GM23338 (cell line): ENCODE measurements at regions not wholly inside any gene's neighbourhood (a gene's known extent, or its start where the extent isn't known, plus 50 kb on each side); places are given as distances from the start of the nearest gene placed in this dataset.

Experiments used
- ATAC-seq: fragments of 200-7000 bp; cut with Tn5 transposase; 3 replicates; pipeline ENCODE4 v1.9.1; 2020
- DNase-seq: peaks from one replicate; pipeline ENCODE4 v3.0.0-alpha.2; 2015; ENCODE audit warnings: low spot score
- H2AFZ ChIP-seq: fragments of 200-600 bp; sonication (generic); 2 replicates; pipeline ENCODE4 v1.8.0; 2016; ENCODE audit warnings: antibody characterized with exemption, mild to moderate bottlenecking, moderate library complexity
- H3F3A ChIP-seq: fragments of 200-600 bp; sonication (generic); replicated peaks from 2 replicates; pipeline ENCODE4 v1.8.0; 2017; ENCODE audit warnings: antibody characterized with exemption, mixed run types, low read depth
- H3K27ac ChIP-seq: fragments of 200-600 bp; sonication (generic); 2 replicates; pipeline ENCODE4 v1.6.1; 2016; ENCODE audit warnings: low read depth
- H3K27me3 ChIP-seq: fragments of 200-600 bp; sonication (generic); 2 replicates; pipeline ENCODE4 v1.8.0; 2016; ENCODE audit warnings: mild to moderate bottlenecking, mixed run types, moderate library complexity; ENCODE audit not compliant: insufficient read depth
- H3K36me3 ChIP-seq: fragments of 200-600 bp; sonication (generic); 2 replicates; pipeline ENCODE4 v1.8.0; 2016; ENCODE audit warnings: mild to moderate bottlenecking; ENCODE audit not compliant: insufficient read depth
- H3K4me1 ChIP-seq: fragments of 200-600 bp; sonication (generic); 2 replicates; pipeline ENCODE4 v1.8.0; 2016; ENCODE audit warnings: mild to moderate bottlenecking, moderate library complexity; ENCODE audit not compliant: insufficient read depth
- H3K4me2 ChIP-seq: fragments of 200-600 bp; sonication (generic); 2 replicates; pipeline ENCODE4 v1.7.1; 2017; ENCODE audit warnings: mixed run types
- H3K4me3 ChIP-seq: fragments of 200-600 bp; sonication (generic); 2 replicates; pipeline ENCODE4 v1.6.1; 2016; ENCODE audit warnings: mixed run types
- H3K79me2 ChIP-seq: fragments of 200-600 bp; sonication (generic); replicated peaks from 2 replicates; pipeline ENCODE4 v1.8.0; 2017; ENCODE audit warnings: mild to moderate bottlenecking; ENCODE audit not compliant: insufficient read depth
- H3K9me2 ChIP-seq: fragments of 200-600 bp; sonication (generic); 2 replicates; pipeline ENCODE4 v1.8.0; 2017; ENCODE audit not compliant: insufficient read depth
- H4K20me1 ChIP-seq: fragments of 200-600 bp; sonication (generic); replicated peaks from 2 replicates; pipeline ENCODE4 v1.8.0; 2017; ENCODE audit warnings: mild to moderate bottlenecking; ENCODE audit not compliant: insufficient read depth
- H3K27ac Mint-ChIP-seq: 2 replicates; pipeline ENCODE4 v1.8.0; 2020; ENCODE audit warnings: inconsistent platforms, mild to moderate bottlenecking, moderate library complexity, mixed read lengths
- H3K27me3 Mint-ChIP-seq: 3 replicates; pipeline ENCODE4 v1.8.0; 2022; ENCODE audit warnings: low read depth, mild to moderate bottlenecking, moderate library complexity, mixed read lengths, inconsistent platforms; ENCODE audit not compliant: insufficient read depth, poor library complexity
- H3K36me3 Mint-ChIP-seq: 3 replicates; pipeline ENCODE4 v1.8.0; 2021; ENCODE audit warnings: low read depth, mild to moderate bottlenecking, inconsistent platforms, moderate library complexity, mixed read lengths
- H3K4me1 Mint-ChIP-seq: 3 replicates; pipeline ENCODE4 v1.8.0; 2020; ENCODE audit warnings: mild to moderate bottlenecking, inconsistent platforms, mixed read lengths
- H3K4me3 Mint-ChIP-seq: 3 replicates; pipeline ENCODE4 v1.8.0; 2021; ENCODE audit warnings: moderate library complexity, mild to moderate bottlenecking, inconsistent platforms, mixed read lengths
- H3K9me3 Mint-ChIP-seq: 3 replicates; pipeline ENCODE4 v1.8.0; 2020; ENCODE audit warnings: moderate library complexity, mild to moderate bottlenecking, inconsistent platforms, mixed read lengths
- CREB1 ChIP-seq: fragments of 250-450 bp; sonication (Bioruptor Pico); IDR thresholded peaks from 2 replicates; pipeline ENCODE4 v1.5.0; 2020; ENCODE audit warnings: low read depth, mild to moderate bottlenecking, moderate library complexity
- EZH2 ChIP-seq: fragments of 200-600 bp; sonication (generic); IDR thresholded peaks from one replicate; pipeline ENCODE4 v1.8.0; 2017; ENCODE audit warnings: antibody characterized with exemption, mild to moderate bottlenecking, low read depth; ENCODE audit not compliant: unreplicated experiment
- EZH2phosphoT487 ChIP-seq: fragments of 200-600 bp; sonication (generic); IDR thresholded peaks from one replicate; pipeline ENCODE4 v1.8.1; 2018; ENCODE audit warnings: antibody characterized with exemption; ENCODE audit not compliant: unreplicated experiment
- JUNB ChIP-seq: IDR thresholded peaks from one replicate; pipeline ENCODE4 v1.6.1; 2016; ENCODE audit warnings: antibody characterized with exemption; ENCODE audit not compliant: unreplicated experiment
- NANOG ChIP-seq: IDR thresholded peaks from 2 replicates; pipeline ENCODE4 v1.6.1; 2016; ENCODE audit warnings: antibody characterized with exemption, borderline replicate concordance
- POLR2AphosphoS5 ChIP-seq: IDR thresholded peaks from 2 replicates; pipeline ENCODE4 v1.6.1; 2016; ENCODE audit warnings: antibody characterized with exemption, low read depth
- STAT1 ChIP-seq: IDR thresholded peaks from one replicate; pipeline ENCODE4 v1.6.1; 2016; ENCODE audit warnings: antibody characterized with exemption; ENCODE audit not compliant: unreplicated experiment
- ZNF114 ChIP-seq: fragments of 250-450 bp; sonication (Bioruptor Pico); IDR thresholded peaks from 2 replicates; pipeline ENCODE4 v1.5.0; 2020; ENCODE audit warnings: mild to moderate bottlenecking, moderate library complexity
- ZNF331 ChIP-seq: fragments of 250-450 bp; sonication (Bioruptor Pico); IDR thresholded peaks from 2 replicates; pipeline ENCODE4 v1.5.0; 2020; ENCODE audit warnings: low read depth, mild to moderate bottlenecking, moderate library complexity
- TF ChIP-seq, protein P1 (sequence below): IDR thresholded peaks from 2 replicates; pipeline ENCODE4 v1.6.1; 2016; ENCODE audit warnings: antibody characterized with exemption
- TF ChIP-seq, protein P2 (sequence below), 2 experiments: fragments of 200-600 bp in 1 of 2; sonication (generic) in 1 of 2; conservative IDR thresholded peaks; 2 replicates each; pipeline versions ENCODE4 v1.5.1 to v1.6.1; 2016 to 2017; ENCODE audit warnings: antibody characterized with exemption in 2 of 2, low read depth in 2 of 2, mild to moderate bottlenecking in 2 of 2, moderate library complexity in 1 of 2
- TF ChIP-seq, protein P3 (sequence below): IDR thresholded peaks from one replicate; pipeline ENCODE4 v1.6.1; 2018; ENCODE audit warnings: antibody characterized with exemption; ENCODE audit not compliant: unreplicated experiment
- TF ChIP-seq, protein P4 (sequence below): fragments of 250-450 bp; sonication (Bioruptor Pico); IDR thresholded peaks from 2 replicates; pipeline ENCODE4 v1.5.0; 2020; ENCODE audit warnings: mild to moderate bottlenecking, moderate library complexity

DNA sequence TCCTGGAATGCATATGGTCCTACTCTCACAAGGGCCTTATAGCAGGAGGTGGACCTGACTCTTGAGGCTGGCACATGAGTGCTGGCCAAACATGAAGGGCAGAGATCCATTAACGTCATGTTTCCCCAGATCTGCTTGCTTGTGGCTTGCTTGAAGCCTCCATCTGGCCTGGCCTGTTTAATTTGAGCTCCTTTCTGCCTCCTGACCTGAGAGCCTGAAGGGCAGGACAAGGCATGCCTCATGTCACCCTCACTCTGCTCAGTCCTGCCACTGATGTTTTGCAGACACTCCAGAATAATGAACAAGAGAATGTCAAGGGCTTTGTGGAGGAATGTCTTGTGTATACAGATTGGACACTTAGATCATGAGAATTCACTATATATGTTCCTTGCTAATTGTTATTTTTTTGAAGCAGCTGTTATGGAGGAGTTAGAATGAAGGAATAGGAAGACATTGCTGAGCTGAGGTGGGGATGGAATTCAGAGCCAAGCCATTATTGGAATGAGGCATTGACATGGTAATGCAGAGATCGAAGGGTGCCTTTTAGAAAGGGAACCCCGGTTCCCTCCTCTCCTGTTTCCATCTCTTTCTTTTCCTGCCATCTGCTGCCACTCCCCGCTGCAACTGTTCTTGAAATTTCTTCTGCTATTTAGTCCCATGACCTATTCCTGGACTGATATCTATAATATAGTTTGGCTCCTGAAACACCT is 457.0 kb upstream of the PROX1 start:
- H3K27me3 ChIP-seq, result no peaks in the 10 kb centered on the region
- no peaks in the 10 kb centered on the region for H3K27me3 Mint-ChIP-seq
- no peaks in the 10 kb centered on the region for H3K36me3 ChIP-seq
- H3K79me2 ChIP-seq, result no peaks in the 10 kb centered on the region
- H3K27ac Mint-ChIP-seq, result no peak overlapping the region
- peaks cover 10% of the 10 kb centered on the region for H3K4me1 Mint-ChIP-seq
- TF ChIP-seq ZNF114 (CRISPR knock-in tag) (no peak), POLR2AphosphoS5 (no peak), ZNF331 (CRISPR knock-in tag) (no peak), NANOG (no peak), CREB1 (CRISPR knock-in tag) (no peak), EZH2 (no peak), JUNB (no peak), EZH2phosphoT487 (no peak), STAT1 (no peak)
- TF ChIP-seq, protein P1, sequence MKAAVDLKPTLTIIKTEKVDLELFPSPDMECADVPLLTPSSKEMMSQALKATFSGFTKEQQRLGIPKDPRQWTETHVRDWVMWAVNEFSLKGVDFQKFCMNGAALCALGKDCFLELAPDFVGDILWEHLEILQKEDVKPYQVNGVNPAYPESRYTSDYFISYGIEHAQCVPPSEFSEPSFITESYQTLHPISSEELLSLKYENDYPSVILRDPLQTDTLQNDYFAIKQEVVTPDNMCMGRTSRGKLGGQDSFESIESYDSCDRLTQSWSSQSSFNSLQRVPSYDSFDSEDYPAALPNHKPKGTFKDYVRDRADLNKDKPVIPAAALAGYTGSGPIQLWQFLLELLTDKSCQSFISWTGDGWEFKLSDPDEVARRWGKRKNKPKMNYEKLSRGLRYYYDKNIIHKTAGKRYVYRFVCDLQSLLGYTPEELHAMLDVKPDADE, result no peak
- TF ChIP-seq, protein P2, sequence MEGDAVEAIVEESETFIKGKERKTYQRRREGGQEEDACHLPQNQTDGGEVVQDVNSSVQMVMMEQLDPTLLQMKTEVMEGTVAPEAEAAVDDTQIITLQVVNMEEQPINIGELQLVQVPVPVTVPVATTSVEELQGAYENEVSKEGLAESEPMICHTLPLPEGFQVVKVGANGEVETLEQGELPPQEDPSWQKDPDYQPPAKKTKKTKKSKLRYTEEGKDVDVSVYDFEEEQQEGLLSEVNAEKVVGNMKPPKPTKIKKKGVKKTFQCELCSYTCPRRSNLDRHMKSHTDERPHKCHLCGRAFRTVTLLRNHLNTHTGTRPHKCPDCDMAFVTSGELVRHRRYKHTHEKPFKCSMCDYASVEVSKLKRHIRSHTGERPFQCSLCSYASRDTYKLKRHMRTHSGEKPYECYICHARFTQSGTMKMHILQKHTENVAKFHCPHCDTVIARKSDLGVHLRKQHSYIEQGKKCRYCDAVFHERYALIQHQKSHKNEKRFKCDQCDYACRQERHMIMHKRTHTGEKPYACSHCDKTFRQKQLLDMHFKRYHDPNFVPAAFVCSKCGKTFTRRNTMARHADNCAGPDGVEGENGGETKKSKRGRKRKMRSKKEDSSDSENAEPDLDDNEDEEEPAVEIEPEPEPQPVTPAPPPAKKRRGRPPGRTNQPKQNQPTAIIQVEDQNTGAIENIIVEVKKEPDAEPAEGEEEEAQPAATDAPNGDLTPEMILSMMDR (conservative IDR thresholded peaks at IDR 0.05; ENCODE audit: low read depth in 2 of 2), result no peak
- TF ChIP-seq, protein P3, sequence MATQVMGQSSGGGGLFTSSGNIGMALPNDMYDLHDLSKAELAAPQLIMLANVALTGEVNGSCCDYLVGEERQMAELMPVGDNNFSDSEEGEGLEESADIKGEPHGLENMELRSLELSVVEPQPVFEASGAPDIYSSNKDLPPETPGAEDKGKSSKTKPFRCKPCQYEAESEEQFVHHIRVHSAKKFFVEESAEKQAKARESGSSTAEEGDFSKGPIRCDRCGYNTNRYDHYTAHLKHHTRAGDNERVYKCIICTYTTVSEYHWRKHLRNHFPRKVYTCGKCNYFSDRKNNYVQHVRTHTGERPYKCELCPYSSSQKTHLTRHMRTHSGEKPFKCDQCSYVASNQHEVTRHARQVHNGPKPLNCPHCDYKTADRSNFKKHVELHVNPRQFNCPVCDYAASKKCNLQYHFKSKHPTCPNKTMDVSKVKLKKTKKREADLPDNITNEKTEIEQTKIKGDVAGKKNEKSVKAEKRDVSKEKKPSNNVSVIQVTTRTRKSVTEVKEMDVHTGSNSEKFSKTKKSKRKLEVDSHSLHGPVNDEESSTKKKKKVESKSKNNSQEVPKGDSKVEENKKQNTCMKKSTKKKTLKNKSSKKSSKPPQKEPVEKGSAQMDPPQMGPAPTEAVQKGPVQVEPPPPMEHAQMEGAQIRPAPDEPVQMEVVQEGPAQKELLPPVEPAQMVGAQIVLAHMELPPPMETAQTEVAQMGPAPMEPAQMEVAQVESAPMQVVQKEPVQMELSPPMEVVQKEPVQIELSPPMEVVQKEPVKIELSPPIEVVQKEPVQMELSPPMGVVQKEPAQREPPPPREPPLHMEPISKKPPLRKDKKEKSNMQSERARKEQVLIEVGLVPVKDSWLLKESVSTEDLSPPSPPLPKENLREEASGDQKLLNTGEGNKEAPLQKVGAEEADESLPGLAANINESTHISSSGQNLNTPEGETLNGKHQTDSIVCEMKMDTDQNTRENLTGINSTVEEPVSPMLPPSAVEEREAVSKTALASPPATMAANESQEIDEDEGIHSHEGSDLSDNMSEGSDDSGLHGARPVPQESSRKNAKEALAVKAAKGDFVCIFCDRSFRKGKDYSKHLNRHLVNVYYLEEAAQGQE, result no peak
- TF ChIP-seq, protein P4, sequence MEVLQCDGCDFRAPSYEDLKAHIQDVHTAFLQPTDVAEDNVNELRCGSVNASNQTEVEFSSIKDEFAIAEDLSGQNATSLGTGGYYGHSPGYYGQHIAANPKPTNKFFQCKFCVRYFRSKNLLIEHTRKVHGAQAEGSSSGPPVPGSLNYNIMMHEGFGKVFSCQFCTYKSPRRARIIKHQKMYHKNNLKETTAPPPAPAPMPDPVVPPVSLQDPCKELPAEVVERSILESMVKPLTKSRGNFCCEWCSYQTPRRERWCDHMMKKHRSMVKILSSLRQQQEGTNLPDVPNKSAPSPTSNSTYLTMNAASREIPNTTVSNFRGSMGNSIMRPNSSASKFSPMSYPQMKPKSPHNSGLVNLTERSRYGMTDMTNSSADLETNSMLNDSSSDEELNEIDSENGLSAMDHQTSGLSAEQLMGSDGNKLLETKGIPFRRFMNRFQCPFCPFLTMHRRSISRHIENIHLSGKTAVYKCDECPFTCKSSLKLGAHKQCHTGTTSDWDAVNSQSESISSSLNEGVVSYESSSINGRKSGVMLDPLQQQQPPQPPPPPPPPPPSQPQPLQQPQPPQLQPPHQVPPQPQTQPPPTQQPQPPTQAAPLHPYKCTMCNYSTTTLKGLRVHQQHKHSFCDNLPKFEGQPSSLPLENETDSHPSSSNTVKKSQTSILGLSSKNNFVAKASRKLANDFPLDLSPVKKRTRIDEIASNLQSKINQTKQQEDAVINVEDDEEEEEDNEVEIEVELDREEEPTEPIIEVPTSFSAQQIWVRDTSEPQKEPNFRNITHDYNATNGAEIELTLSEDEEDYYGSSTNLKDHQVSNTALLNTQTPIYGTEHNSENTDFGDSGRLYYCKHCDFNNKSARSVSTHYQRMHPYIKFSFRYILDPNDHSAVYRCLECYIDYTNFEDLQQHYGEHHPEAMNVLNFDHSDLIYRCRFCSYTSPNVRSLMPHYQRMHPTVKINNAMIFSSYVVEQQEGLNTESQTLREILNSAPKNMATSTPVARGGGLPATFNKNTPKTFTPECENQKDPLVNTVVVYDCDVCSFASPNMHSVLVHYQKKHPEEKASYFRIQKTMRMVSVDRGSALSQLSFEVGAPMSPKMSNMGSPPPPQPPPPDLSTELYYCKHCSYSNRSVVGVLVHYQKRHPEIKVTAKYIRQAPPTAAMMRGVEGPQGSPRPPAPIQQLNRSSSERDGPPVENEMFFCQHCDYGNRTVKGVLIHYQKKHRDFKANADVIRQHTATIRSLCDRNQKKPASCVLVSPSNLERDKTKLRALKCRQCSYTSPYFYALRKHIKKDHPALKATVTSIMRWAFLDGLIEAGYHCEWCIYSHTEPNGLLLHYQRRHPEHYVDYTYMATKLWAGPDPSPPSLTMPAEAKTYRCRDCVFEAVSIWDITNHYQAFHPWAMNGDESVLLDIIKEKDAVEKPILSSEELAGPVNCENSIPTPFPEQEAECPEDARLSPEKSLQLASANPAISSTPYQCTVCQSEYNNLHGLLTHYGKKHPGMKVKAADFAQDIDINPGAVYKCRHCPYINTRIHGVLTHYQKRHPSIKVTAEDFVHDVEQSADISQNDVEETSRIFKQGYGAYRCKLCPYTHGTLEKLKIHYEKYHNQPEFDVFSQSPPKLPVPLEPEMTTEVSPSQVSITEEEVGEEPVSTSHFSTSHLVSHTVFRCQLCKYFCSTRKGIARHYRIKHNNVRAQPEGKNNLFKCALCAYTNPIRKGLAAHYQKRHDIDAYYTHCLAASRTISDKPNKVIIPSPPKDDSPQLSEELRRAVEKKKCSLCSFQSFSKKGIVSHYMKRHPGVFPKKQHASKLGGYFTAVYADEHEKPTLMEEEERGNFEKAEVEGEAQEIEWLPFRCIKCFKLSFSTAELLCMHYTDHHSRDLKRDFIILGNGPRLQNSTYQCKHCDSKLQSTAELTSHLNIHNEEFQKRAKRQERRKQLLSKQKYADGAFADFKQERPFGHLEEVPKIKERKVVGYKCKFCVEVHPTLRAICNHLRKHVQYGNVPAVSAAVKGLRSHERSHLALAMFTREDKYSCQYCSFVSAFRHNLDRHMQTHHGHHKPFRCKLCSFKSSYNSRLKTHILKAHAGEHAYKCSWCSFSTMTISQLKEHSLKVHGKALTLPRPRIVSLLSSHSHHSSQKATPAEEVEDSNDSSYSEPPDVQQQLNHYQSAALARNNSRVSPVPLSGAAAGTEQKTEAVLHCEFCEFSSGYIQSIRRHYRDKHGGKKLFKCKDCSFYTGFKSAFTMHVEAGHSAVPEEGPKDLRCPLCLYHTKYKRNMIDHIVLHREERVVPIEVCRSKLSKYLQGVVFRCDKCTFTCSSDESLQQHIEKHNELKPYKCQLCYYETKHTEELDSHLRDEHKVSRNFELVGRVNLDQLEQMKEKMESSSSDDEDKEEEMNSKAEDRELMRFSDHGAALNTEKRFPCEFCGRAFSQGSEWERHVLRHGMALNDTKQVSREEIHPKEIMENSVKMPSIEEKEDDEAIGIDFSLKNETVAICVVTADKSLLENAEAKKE (CRISPR knock-in tag), result no peak
- H4K20me1 ChIP-seq, result no peaks in the 10 kb centered on the region
- H3K4me3 Mint-ChIP-seq, result no peak overlapping the region
- no peaks in the 10 kb centered on the region for H3K9me3 Mint-ChIP-seq
- peak; percentile 58 for ATAC-seq
- H3K4me3 ChIP-seq, result no peak overlapping the region
- no peak overlapping the region for H2AFZ ChIP-seq
- no peaks in the 10 kb centered on the region for H3K36me3 Mint-ChIP-seq
- peak overlapping the region; percentile 48; the same call in 1 of the 2 replicates for H3K4me2 ChIP-seq
- H3K4me1 ChIP-seq, result peaks cover 9% of the 10 kb centered on the region; the same call in 1 of the 2 replicates
- H3F3A ChIP-seq, result no peaks in the 10 kb centered on the region
- H3K27ac ChIP-seq, result no peak overlapping the region
- peak; percentile 18 for DNase-seq
- H3K9me2 ChIP-seq, result peaks cover 21% of the 10 kb centered on the region; the same call in 1 of the 2 replicates
